CD4-positive, alpha-beta T cell treated with Interferon gamma for 1 hour (primary cell): ENCODE measurements at regions not wholly inside any gene's neighbourhood (a gene's known extent, or its start where the extent isn't known, plus 50 kb on each side); places are given as distances from the start of the nearest gene placed in this dataset.

ENCODE experiments used
- DNase-seq: peaks from one replicate; pipeline ENCODE4 v3.0.0-alpha.2; 2020

- DNase-seq = no peak
Observed at GRCh38 chr5:74576941-74577456, 63.5 kb downstream of the ENC1 start.

DNA sequence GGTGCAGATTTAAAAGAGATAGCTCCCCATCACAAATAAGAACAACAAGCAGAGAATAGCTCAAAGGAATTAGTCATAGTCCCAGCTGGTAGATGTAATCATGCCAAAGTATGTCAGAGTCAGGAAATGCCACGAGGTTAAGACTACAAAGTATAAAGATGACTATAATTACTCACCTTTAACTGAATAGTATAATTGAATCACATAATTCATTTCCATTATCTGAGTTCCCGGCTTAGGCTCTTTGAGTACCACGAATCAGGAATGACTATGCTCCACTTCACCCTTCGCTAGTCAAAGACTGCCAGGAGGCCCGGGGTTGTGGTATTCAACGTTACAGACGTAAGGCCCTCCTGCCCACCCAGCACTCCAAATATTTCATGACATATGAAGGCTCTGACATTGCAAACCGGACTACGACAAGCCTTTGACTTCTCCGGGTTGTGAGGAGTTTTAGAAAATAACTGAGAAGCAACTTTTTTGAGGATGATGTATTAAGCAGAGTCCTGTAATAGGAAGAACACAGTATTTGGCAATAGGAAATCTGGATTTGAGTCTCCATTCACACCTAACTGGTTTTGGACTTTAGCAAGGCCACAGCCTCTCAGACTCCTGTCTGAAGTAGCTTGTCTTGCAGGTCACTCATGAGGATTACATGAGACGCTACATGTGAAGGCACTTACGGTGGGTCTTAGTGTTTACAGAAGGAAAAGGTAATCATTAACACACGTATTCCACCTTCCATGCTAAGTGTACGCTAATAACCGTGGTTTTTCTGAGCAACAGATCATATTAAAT, 64.6 kb downstream of the ENC1 start:
- DNase-seq = no peak

DNA sequence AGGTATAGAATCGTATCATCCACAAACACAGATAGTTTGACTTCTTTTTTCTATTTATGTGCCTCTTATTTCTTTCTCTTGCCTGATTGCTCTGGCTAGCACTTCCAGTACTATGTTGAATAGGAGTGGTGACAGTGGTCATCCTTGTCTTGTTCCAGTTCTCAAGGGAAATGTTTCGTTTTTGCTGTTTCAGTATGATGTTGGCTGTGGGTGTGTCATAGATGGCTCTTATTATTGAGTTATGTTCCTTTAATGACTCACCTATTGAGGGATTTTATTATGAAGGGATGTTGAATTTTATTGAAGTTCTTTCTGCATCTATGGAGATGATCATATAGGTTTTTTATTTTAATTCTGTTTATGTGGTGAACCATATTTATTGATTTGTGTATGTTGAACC, 70.3 kb downstream of the ENC1 start:
- no peak for DNase-seq

DNA sequence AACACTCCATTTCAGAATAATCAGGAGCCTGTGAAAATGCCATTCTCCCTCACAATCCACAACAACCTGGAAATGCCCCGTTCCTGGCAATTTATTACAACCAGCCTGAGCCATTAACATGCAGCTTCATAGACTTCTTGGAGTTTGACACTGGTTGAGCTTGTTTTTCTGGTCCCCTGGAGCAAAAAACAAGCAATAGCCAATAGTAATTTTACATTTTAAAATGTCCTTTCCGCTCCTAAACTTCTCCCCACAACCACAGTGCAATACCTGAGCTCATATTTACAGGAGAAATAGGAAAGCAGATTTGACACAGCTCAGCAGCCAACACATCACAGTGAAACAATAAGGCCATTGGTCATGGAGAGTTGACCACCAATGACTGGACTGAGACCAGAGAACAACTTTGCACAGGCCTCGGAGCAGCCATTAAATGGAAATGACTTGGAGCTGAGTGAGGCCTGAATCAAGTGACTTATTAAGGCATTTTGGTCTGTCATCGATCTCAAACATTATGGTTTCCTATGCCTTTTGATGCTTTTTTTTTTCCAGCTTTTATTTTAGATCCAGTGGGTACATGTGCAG, 73.0 kb downstream of the ENC1 start:
- DNase-seq = no peak

- DNase-seq = no peak
Observed at GRCh38 chr5:74562122-74562521, 78.4 kb downstream of the ENC1 start.

GRCh38 chr5:74560245-74560644, 80.3 kb downstream of the ENC1 start:
- no peak for DNase-seq

DNA sequence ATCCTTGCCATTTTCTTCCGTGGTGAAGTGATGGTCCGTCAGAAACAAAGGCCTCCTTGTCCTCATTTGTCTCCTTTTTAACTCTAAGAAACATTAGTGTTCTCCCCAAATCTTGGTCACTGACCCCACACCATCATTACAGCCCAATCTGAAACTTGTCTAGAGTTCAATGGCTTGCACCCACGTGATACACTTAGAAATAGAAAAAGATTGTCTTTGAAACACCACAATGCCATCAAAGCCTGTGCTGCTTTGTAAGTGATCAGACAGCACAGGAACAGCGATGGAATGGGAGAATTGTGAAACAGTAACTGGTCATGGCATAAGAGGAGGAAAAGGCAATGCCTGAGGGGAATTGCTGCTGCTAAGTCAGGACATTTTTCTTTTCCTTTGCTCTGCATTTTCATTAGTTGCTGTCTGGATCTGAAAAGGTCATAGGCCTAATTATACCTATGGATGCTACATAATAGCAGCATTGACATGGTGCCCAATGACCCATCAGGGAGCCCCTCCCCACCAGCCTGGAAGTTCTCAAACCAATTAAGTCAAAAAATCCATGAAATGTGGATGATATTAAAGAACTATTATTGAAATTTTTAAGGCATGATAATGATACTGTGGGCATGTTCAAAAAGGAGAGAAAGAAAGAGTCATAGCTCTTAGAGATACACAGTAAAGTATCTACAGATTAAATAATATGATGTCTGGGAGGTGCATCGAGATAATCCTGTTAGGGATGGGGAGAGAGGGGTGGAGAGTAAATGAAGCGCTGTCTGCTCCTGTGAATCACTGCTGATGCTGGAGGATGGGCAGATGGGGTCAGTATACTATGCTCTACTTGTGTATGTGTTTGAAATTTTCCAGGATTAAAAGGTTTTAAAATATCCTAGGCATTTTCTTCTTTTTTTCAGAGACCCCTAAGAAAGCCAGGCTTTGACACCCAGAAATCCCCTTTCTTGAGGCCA, 83.6 kb downstream of the ENC1 start:
- DNase-seq = no peak

DNA sequence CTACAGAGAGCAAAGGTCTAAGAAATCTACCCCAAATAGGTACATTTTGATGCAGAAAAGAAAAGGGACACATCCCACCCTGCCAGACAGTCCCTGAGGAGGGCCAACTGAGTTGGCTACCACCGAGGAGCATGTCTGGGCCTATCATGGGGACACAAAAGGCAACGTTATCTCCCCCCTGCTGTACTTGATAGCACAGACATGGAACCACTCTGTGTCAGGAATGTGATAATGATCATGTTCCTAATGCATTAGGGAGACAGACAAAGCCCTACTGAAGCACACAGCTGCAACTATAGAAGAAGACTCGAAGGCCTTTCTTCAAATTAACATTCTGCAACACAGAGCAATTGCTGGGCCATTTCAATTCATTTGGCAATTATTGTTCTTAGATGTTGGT, 84.5 kb downstream of the ENC1 start:
- no peak for DNase-seq

GRCh38 chr5:74552101-74552500, 88.4 kb downstream of the ENC1 start:
- DNase-seq = no peak

DNA sequence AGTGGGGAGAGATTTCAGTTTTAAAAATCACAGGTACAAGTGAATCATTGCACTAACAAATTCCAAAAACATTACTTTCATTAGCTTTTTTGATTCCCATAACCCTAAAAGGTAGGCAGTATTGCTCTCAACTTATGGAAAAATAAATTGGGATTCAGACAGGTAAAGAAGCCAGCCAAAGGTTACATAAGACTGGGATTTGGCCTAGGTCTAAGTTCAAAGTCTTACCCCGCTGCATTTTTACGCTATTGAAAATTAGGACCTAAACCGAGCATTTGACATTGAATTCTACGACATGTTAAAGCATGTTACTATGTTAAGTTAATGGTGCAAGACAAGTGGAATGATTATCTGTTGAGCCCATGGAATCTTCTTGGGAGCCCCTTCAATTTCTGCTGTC, 89.6 kb downstream of the ENC1 start:
- no peak for DNase-seq

GRCh38 chr5:74549384-74549783, 91.1 kb downstream of the ENC1 start:
- no peak for DNase-seq

- no peak for DNase-seq
Observed at GRCh38 chr5:74546796-74547195, 93.7 kb downstream of the ENC1 start.

DNA sequence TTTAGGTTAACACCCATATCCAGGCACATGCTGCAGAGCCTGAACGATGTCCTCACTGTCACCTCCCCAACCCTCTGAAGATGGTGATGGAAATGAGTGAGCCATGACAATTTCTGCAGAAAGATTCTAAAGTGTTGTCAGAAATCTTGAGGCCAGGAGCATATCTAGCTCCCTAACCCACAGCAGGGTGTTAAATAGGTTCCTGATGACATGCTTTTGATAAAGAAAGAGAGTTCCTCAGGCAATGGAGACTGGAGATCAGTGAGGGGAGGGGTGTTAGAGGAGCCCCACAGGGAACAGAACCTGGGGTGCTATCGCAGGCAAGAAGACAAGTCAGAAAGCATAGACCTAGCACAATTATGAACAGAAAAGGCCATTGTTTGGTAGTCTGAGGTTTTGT, 95.7 kb downstream of the ENC1 start:
- no peak for DNase-seq

- no peak for DNase-seq
Observed at GRCh38 chr5:74543162-74543995, 97.1 kb downstream of the ENC1 start.

GRCh38 chr5:74542482-74542881, 98.0 kb downstream of the ENC1 start:
- no peak for DNase-seq

GRCh38 chr5:74541381-74541781, 99.1 kb downstream of the ENC1 start:
- no peak for DNase-seq

- DNase-seq = no peak
Observed at GRCh38 chr5:74540622-74541021, 99.9 kb downstream of the ENC1 start.

DNA sequence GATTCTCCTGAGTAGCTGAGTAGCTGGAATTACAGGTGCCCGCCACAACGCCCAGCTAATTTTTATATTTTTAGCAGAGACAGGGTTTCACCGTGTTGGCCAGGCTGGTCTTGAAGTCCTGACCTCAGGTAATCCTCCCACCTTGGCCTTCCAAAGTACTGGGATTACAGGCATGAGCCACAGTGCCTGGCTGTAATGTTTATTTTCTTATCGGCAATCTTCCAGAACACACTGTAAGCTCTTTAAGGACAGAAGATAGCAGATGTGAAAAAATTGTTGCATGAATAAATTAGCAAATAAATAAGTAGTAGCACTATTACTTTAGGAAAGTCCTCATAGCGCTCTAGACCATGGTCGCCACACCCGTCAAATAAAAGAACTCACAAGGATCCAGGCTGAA, 100.5 kb downstream of the ENC1 start:
- no peak for DNase-seq

DNA sequence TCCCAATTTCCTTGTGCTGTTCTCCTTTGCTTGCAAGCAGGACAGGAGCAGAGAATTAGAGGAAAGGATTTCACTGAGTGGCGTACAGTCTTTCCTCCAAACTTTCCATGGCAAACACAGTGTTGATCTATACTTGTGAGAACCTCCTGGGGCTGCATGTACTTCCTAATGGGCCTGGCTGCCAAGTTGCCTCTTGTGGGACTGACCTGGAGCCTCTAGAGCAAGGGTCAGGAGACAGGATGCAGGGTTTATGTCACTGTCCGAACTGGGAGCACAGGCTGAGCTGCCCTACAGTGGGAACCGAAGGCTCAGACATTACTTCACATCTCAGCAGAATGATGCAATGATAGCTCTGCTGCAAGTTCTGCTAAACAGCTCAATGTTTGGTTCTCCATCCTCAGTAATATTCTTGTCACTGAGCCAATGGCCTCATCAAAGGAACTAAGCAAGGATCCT, 102.3 kb downstream of the ENC1 start:
- peak; percentile 36 for DNase-seq

DNA sequence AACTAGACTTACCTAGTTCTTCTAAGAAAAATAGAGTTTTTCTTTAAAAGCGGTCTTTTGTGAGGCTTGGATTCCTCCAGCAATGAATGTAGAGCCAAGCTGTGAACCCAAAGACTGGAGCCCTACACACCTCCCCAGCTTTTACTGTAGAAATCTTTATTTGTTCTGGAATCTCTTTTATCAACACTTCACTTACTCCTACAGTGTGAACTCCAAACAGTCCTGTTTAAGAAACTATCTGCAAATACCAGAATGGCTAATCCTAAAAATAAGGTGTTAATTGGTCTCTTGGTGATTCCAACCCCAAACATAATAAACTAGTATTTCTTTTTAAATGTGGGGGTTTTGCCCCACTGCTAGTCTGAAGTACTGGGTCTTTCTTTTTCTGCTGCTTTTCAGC, 103.9 kb downstream of the ENC1 start:
- no peak for DNase-seq

DNA sequence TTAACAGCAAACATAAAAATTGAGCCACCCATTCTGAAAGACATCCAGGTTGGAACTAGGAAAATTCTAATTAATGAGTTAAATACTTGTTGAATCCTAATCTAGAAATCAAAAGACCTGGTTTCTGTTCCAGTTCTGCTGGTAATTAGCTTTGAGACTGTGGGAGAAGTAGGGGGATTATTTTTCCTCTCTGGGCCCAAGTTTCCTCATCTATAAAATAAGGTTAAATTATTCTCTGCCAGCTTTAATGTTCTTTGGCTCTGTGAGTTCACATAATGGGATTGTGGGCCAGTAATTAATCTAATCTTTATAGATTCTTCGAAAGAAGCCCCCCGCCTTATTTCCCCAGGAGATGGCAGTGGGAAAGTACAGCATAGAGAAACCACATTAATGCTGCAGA, 104.6 kb downstream of the ENC1 start:
- DNase-seq = no peak

- DNase-seq = no peak
Observed at GRCh38 chr5:74534397-74535129, 106.0 kb downstream of the ENC1 start.
